ENCODE measurements at regions not wholly inside any gene's neighbourhood (a gene's known extent, or its start where the extent isn't known, plus 50 kb on each side); places are given as distances from the start of the nearest gene placed in this dataset.

DNA sequence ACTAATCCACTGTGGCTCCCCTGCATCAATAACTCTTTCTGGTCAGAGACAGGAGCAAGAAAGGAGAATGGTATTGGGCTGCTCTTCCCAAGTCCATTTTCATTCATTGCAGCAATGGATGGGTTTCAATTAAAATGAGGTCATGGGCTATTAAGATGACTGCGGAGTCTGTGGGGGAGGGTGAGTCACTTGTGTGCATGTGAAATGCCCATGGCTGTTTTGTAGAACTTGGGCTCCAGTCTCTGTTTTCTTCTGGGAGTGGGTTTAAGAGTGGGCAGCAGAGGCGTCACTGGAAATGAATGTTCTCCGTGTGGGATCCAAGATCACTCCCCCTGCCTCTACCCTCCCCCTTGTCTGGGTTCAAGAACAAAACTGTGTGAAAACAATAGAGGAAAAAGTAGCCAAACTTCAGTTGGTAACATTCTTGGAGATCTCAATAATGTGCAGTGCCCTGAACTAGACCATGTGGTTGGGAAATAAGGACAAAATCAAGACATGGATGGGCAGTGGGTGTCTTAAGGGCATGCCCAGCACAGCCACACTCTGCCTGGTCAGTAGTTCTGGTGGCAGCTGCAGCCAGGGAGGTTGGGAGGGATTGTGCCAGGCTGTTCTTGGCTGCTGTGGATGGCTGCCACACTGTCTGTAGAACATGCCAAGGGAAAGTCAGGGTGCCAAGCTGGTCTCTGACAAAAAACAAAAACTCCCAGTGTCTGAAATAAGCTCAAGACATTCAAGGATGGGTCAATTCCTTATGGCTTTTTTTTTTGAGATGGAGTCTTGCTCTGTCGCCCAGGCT is 68.2 kb upstream of the CXCR4 start:
- H3K9me3 ChIP-seq (ENCODE audit: control insufficient read depth in 2 of 2, low read length in 2 of 2) = no peaks in the 10 kb centered on the region
- no peak overlapping the region for H3K9ac ChIP-seq (ENCODE audit: low read depth in 1 of 2, low read length in 2 of 2)
- no peaks in the 10 kb centered on the region for H3K36me3 ChIP-seq (ENCODE audit: control insufficient read depth in 2 of 2, insufficient read depth in 2 of 2, low read length in 2 of 2)
- H3K27ac ChIP-seq (ENCODE audit: low read depth in 2 of 2, low read length in 2 of 2) = no peak overlapping the region
- H3K27me3 ChIP-seq (ENCODE audit: control insufficient read depth in 2 of 2, insufficient read depth in 2 of 2, low read length in 2 of 2) = no peaks in the 10 kb centered on the region
- H3K4me1 ChIP-seq (ENCODE audit: control insufficient read depth in 2 of 2, insufficient read depth in 2 of 2, low read length in 2 of 2) = no peaks in the 10 kb centered on the region
- H3K4me3 ChIP-seq (ENCODE audit: low read length in 2 of 2) = no peak overlapping the region

DNA sequence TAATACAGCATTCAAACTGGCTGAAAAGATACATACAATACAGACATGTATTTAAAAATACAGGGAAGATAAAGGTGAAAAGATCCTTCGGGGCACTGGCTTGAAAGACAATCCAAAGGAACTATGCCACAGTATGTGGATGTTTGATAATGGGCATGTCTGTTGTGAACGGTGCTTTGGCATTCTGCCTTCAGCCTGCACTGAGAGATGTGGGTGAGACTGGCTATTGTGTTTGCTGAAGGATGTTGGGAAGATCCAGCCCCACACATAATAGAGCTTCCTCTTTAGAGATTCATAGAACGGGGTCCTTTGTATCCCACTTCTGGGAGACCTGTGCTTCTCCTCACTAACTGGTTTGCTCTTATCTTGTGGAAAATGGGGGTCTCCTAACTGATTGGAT is 65.1 kb upstream of the CXCR4 start:
- H3K27ac ChIP-seq (ENCODE audit: low read depth in 2 of 2, low read length in 2 of 2) = no peak overlapping the region
- no peaks in the 10 kb centered on the region for H3K4me1 ChIP-seq (ENCODE audit: control insufficient read depth in 2 of 2, insufficient read depth in 2 of 2, low read length in 2 of 2)
- no peaks in the 10 kb centered on the region for H3K27me3 ChIP-seq (ENCODE audit: control insufficient read depth in 2 of 2, insufficient read depth in 2 of 2, low read length in 2 of 2)
- no peaks in the 10 kb centered on the region for H3K36me3 ChIP-seq (ENCODE audit: control insufficient read depth in 2 of 2, insufficient read depth in 2 of 2, low read length in 2 of 2)
- H3K9ac ChIP-seq (ENCODE audit: low read depth in 1 of 2, low read length in 2 of 2) = no peak overlapping the region
- H3K9me3 ChIP-seq (ENCODE audit: control insufficient read depth in 2 of 2, low read length in 2 of 2) = no peaks in the 10 kb centered on the region
- H3K4me3 ChIP-seq (ENCODE audit: low read length in 2 of 2) = no peak overlapping the region

DNA sequence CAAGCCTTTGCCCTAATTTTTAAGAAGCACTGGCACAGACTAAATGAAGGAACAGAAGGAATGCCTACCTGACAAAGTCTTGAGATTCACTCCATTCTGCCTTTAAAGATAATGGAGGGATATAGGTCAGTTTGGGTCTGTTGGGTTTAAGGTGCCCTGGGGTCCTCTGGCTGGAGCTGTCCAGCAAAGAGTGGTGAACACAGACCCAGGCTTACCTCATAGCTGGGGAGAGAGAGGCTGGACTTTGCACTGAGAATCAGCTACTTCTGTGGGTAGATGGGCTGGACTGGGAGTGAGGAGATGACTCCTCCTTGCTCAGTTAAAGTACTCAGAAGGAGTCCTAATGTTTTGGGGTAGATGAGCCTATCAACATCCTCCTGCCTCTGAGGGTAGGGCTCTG is 64.4 kb upstream of the CXCR4 start:
- no peak overlapping the region for H3K4me3 ChIP-seq (ENCODE audit: low read length in 2 of 2)
- H3K27ac ChIP-seq (ENCODE audit: low read depth in 2 of 2, low read length in 2 of 2) = no peak overlapping the region
- no peaks in the 10 kb centered on the region for H3K9me3 ChIP-seq (ENCODE audit: control insufficient read depth in 2 of 2, low read length in 2 of 2)
- H3K4me1 ChIP-seq (ENCODE audit: control insufficient read depth in 2 of 2, insufficient read depth in 2 of 2, low read length in 2 of 2) = no peaks in the 10 kb centered on the region
- H3K27me3 ChIP-seq (ENCODE audit: control insufficient read depth in 2 of 2, insufficient read depth in 2 of 2, low read length in 2 of 2) = no peaks in the 10 kb centered on the region
- no peak overlapping the region for H3K9ac ChIP-seq (ENCODE audit: low read depth in 1 of 2, low read length in 2 of 2)
- H3K36me3 ChIP-seq (ENCODE audit: control insufficient read depth in 2 of 2, insufficient read depth in 2 of 2, low read length in 2 of 2) = no peaks in the 10 kb centered on the region

DNA sequence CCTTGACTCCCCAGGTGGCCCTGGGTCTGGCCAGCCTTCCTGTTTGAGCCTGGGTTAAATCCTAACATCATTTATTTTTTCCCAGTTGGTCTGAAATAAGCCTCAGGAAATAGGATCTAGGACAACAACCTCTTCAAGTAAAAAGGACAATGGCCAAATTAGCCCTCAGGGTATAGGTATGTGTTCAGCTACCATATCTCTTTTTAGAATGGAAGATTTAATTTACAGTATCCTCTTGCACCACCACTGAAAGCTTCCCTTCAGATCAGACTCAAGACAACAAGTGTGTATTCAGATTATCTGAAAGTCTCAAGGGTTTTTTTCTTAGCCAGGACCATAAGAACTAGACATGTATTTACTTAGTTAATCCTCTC is 61.6 kb upstream of the CXCR4 start:
- H3K9me3 ChIP-seq (ENCODE audit: control insufficient read depth in 2 of 2, low read length in 2 of 2) = no peaks in the 10 kb centered on the region
- no peaks in the 10 kb centered on the region for H3K4me1 ChIP-seq (ENCODE audit: control insufficient read depth in 2 of 2, insufficient read depth in 2 of 2, low read length in 2 of 2)
- no peaks in the 10 kb centered on the region for H3K27me3 ChIP-seq (ENCODE audit: control insufficient read depth in 2 of 2, insufficient read depth in 2 of 2, low read length in 2 of 2)
- H3K27ac ChIP-seq (ENCODE audit: low read depth in 2 of 2, low read length in 2 of 2) = no peak overlapping the region
- H3K9ac ChIP-seq (ENCODE audit: low read depth in 1 of 2, low read length in 2 of 2) = no peak overlapping the region
- H3K4me3 ChIP-seq (ENCODE audit: low read length in 2 of 2) = no peak overlapping the region
- no peaks in the 10 kb centered on the region for H3K36me3 ChIP-seq (ENCODE audit: control insufficient read depth in 2 of 2, insufficient read depth in 2 of 2, low read length in 2 of 2)

DNA sequence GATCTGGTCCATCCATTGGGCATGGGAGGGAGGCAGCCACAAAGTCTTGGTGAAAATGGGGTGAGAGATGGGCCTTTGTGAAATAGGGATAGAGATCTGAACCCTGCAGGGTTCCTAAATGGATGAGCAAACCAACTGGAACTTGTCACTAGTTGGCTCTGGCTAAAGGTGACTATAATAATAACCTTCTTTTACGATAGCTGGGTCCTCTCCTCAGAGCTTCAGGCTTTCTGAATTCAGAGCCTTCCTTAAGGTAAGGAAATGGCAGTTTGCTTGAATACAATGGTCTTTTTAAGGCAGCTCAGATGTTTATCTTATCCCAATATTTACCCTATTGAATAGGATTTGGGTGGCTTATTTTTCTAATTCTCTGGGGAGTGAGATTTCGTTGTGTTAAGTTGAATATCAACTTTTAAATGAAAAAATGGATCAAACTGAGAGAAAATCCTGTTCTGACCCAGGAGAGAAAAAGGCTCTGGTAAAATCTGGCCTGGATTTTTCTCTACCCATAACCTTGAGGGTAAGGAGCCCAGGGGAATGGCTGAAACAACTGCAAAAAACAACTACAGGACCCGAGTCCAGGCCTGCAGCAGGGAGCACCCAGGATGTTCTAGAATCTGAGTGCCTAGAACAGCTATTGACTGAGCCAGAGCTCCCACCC is 61.1 kb upstream of the CXCR4 start:
- Histone ChIP-seq H3K27ac (ENCODE audit: low read depth in 2 of 2, low read length in 2 of 2) (no peak overlapping the region), H3K36me3 (ENCODE audit: control insufficient read depth in 2 of 2, insufficient read depth in 2 of 2, low read length in 2 of 2) (no peaks in the 10 kb centered on the region), H3K9me3 (ENCODE audit: control insufficient read depth in 2 of 2, low read length in 2 of 2) (no peaks in the 10 kb centered on the region), H3K9ac (ENCODE audit: low read depth in 1 of 2, low read length in 2 of 2) (no peak overlapping the region), H3K4me3 (ENCODE audit: low read length in 2 of 2) (no peak overlapping the region), H3K27me3 (ENCODE audit: control insufficient read depth in 2 of 2, insufficient read depth in 2 of 2, low read length in 2 of 2) (no peaks in the 10 kb centered on the region), H3K4me1 (ENCODE audit: control insufficient read depth in 2 of 2, insufficient read depth in 2 of 2, low read length in 2 of 2) (no peaks in the 10 kb centered on the region)

DNA sequence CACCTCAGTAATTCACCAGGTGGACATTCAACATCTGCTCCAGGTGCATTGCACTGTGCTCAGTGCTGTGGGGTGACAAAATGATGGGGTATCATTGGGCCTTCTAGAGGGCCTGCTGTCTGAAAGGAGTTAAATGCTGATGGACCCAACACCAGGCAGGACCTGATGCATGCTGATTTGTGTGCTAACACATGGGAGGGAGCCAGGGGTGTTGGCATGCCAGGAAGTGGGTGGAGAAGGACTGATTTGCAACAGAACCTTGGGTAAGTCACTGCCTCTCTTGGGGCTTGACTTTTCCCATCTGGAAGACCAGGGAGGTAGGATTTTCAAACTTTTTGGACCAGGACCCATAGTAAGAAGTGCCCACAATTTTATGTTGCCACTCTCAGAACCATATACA is 57.9 kb upstream of the CXCR4 start:
- Histone ChIP-seq H3K4me3 (ENCODE audit: low read length in 2 of 2) (no peak overlapping the region), H3K36me3 (ENCODE audit: control insufficient read depth in 2 of 2, insufficient read depth in 2 of 2, low read length in 2 of 2) (no peaks in the 10 kb centered on the region), H3K4me1 (ENCODE audit: control insufficient read depth in 2 of 2, insufficient read depth in 2 of 2, low read length in 2 of 2) (no peaks in the 10 kb centered on the region), H3K9ac (ENCODE audit: low read depth in 1 of 2, low read length in 2 of 2) (no peak overlapping the region), H3K9me3 (ENCODE audit: control insufficient read depth in 2 of 2, low read length in 2 of 2) (no peaks in the 10 kb centered on the region), H3K27ac (ENCODE audit: low read depth in 2 of 2, low read length in 2 of 2) (no peak overlapping the region), H3K27me3 (ENCODE audit: control insufficient read depth in 2 of 2, insufficient read depth in 2 of 2, low read length in 2 of 2) (no peaks in the 10 kb centered on the region)

DNA sequence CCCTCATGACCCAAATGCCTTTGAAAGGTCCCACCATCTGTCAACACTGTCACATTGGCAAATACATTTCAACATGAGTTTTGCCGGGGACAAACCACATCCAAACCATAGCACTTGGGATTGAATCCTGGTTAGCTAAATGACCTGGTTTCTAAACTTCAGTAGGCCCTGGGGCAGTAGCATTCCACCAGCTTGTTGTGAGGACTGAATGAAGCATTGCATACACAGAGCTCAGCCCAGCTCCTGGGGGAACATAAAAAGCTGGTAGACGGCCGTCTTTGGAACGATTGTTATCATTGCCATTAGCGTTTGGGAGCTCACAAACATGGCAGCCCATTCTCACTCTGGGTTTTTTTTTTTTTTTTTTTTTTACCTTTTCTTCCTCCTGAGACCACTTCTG is 57.5 kb upstream of the CXCR4 start:
- H3K27ac ChIP-seq (ENCODE audit: low read depth in 2 of 2, low read length in 2 of 2) = no peak overlapping the region
- H3K9me3 ChIP-seq (ENCODE audit: control insufficient read depth in 2 of 2, low read length in 2 of 2) = no peaks in the 10 kb centered on the region
- H3K4me3 ChIP-seq (ENCODE audit: low read length in 2 of 2) = no peak overlapping the region
- no peaks in the 10 kb centered on the region for H3K36me3 ChIP-seq (ENCODE audit: control insufficient read depth in 2 of 2, insufficient read depth in 2 of 2, low read length in 2 of 2)
- H3K9ac ChIP-seq (ENCODE audit: low read depth in 1 of 2, low read length in 2 of 2) = no peak overlapping the region
- no peaks in the 10 kb centered on the region for H3K4me1 ChIP-seq (ENCODE audit: control insufficient read depth in 2 of 2, insufficient read depth in 2 of 2, low read length in 2 of 2)
- no peaks in the 10 kb centered on the region for H3K27me3 ChIP-seq (ENCODE audit: control insufficient read depth in 2 of 2, insufficient read depth in 2 of 2, low read length in 2 of 2)

DNA sequence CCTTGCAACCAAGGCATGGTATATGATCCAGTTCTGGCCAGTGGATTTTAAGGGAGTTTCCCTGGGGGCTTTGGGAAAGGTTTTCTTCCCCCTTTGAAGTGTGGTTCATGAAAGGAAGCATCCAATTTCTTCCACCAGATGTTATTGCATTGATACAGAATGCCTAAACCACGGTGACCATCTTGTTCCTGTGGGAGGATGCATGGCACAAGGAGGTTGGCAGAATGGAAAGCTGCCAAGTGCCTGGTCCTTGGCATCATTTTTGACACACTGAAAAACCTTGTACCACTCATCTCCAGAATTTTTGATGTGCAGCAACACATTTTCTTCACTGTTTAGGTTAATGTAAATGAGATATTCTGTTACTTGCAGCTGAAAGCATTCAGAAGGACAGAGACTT is 55.2 kb upstream of the CXCR4 start:
- no peaks in the 10 kb centered on the region for H3K9me3 ChIP-seq (ENCODE audit: control insufficient read depth in 2 of 2, low read length in 2 of 2)
- H3K4me3 ChIP-seq (ENCODE audit: low read length in 2 of 2) = no peak overlapping the region
- H3K36me3 ChIP-seq (ENCODE audit: control insufficient read depth in 2 of 2, insufficient read depth in 2 of 2, low read length in 2 of 2) = no peaks in the 10 kb centered on the region
- no peak overlapping the region for H3K27ac ChIP-seq (ENCODE audit: low read depth in 2 of 2, low read length in 2 of 2)
- H3K4me1 ChIP-seq (ENCODE audit: control insufficient read depth in 2 of 2, insufficient read depth in 2 of 2, low read length in 2 of 2) = no peaks in the 10 kb centered on the region
- H3K27me3 ChIP-seq (ENCODE audit: control insufficient read depth in 2 of 2, insufficient read depth in 2 of 2, low read length in 2 of 2) = no peaks in the 10 kb centered on the region
- H3K9ac ChIP-seq (ENCODE audit: low read depth in 1 of 2, low read length in 2 of 2) = no peak overlapping the region

DNA sequence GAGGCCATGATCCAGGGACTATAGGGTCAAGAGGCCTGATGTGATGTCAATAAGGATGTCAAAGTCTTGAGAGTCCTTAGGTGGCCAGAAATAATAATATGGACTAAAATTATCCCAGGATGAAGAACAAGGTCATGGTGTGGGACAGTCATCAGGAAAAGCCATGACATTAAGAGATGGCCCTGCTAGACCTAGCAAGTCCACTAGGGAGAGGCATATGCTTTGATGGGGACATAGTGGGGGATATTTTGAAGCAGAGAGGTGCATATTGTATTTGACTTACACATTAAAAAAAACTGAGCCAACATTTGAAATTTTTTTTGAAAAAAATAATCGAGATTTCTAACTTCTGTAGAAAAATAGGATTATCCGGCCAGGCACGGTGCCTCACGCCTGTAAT is 53.3 kb upstream of the CXCR4 start:
- no peak overlapping the region for H3K27ac ChIP-seq (ENCODE audit: low read depth in 2 of 2, low read length in 2 of 2)
- no peaks in the 10 kb centered on the region for H3K4me1 ChIP-seq (ENCODE audit: control insufficient read depth in 2 of 2, insufficient read depth in 2 of 2, low read length in 2 of 2)
- no peaks in the 10 kb centered on the region for H3K36me3 ChIP-seq (ENCODE audit: control insufficient read depth in 2 of 2, insufficient read depth in 2 of 2, low read length in 2 of 2)
- H3K27me3 ChIP-seq (ENCODE audit: control insufficient read depth in 2 of 2, insufficient read depth in 2 of 2, low read length in 2 of 2) = no peaks in the 10 kb centered on the region
- no peak overlapping the region for H3K4me3 ChIP-seq (ENCODE audit: low read length in 2 of 2)
- H3K9me3 ChIP-seq (ENCODE audit: control insufficient read depth in 2 of 2, low read length in 2 of 2) = no peaks in the 10 kb centered on the region
- H3K9ac ChIP-seq (ENCODE audit: low read depth in 1 of 2, low read length in 2 of 2) = no peak overlapping the region

DNA sequence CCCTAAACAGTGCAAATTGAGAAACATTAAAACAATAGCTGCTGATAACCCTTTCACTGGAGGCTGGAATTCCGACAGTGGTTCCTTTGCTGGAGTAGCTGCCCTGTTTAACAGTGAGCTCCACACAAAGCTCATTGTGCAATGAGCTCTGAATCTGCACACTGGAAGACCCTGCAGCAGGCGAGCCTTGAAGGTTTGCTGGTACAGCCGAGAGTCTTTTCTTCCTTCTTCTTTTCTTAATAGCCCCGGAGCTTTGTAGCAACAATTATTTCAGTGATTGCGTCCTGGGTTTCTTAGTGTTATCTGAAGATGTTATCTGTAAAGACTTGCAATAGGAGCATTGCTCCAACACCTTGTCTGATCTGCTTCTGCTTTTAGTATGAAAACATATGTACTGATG is 50.8 kb upstream of the CXCR4 start:
- Histone ChIP-seq H3K9ac (ENCODE audit: low read depth in 1 of 2, low read length in 2 of 2) (no peak overlapping the region), H3K4me1 (ENCODE audit: control insufficient read depth in 2 of 2, insufficient read depth in 2 of 2, low read length in 2 of 2) (no peaks in the 10 kb centered on the region), H3K27me3 (ENCODE audit: control insufficient read depth in 2 of 2, insufficient read depth in 2 of 2, low read length in 2 of 2) (no peaks in the 10 kb centered on the region), H3K9me3 (ENCODE audit: control insufficient read depth in 2 of 2, low read length in 2 of 2) (no peaks in the 10 kb centered on the region), H3K4me3 (ENCODE audit: low read length in 2 of 2) (no peak overlapping the region), H3K36me3 (ENCODE audit: control insufficient read depth in 2 of 2, insufficient read depth in 2 of 2, low read length in 2 of 2) (no peaks in the 10 kb centered on the region), H3K27ac (ENCODE audit: low read depth in 2 of 2, low read length in 2 of 2) (no peak overlapping the region)

Data from mucosa of rectum (tissue), 2 donors.